GM12875 (cell line): ENCODE measurements at regions not wholly inside any gene's neighbourhood (a gene's known extent, or its start where the extent isn't known, plus 50 kb on each side); places are given as distances from the start of the nearest gene placed in this dataset.
"Not testable (repeated sequence)": the region's sequence is repeated elsewhere in the genome, so short reads cannot be mapped to it uniquely, and the experiment has no call there.

Experiments
- H3K4me3 ChIP-seq: one replicate; pipeline ENCODE4 v1.5.1; 2011; ENCODE audit warnings: low read depth, low read length, control low read depth
- CTCF ChIP-seq: IDR thresholded peaks from 2 replicates; pipeline ENCODE4 v1.5.1; 2011; ENCODE audit warnings: low read depth, mild to moderate bottlenecking, control low read depth, inconsistent platforms, low read length, moderate library complexity, borderline replicate concordance; ENCODE audit not compliant: insufficient read depth

GRCh38 chr16:29254676-29255495, 151.6 kb downstream of the NPIPB11 start:
- no peak for TF ChIP-seq CTCF
- no peak overlapping the region for H3K4me3 ChIP-seq

GRCh38 chr16:29253716-29254590, 152.6 kb downstream of the NPIPB11 start:
- not testable (repeated sequence) for H3K4me3 ChIP-seq

- H3K4me3 ChIP-seq, result not testable (repeated sequence)
Measured at GRCh38 chr16:29253066-29253590, 153.4 kb downstream of the NPIPB11 start.

- not testable (repeated sequence) for H3K4me3 ChIP-seq
Measured at GRCh38 chr16:29252311-29252710, 154.2 kb downstream of the NPIPB11 start.

GRCh38 chr16:29251571-29252011, 154.9 kb downstream of the NPIPB11 start:
- not testable (repeated sequence) for H3K4me3 ChIP-seq

- not testable (repeated sequence) for H3K4me3 ChIP-seq
Measured at GRCh38 chr16:29250923-29251434, 155.5 kb downstream of the NPIPB11 start.

GRCh38 chr16:29250469-29250868, 156.0 kb downstream of the NPIPB11 start:
- H3K4me3 ChIP-seq, result not testable (repeated sequence)

- not testable (repeated sequence) for H3K4me3 ChIP-seq
Measured at GRCh38 chr16:29248940-29249318, 157.6 kb downstream of the NPIPB11 start.

GRCh38 chr16:29248306-29248939, 158.1 kb downstream of the NPIPB11 start:
- H3K4me3 ChIP-seq, result not testable (repeated sequence)

GRCh38 chr16:29246091-29246490, 160.4 kb downstream of the NPIPB11 start:
- not testable (repeated sequence) for H3K4me3 ChIP-seq

GRCh38 chr16:29237971-29238370, 168.5 kb downstream of the NPIPB11 start:
- no peak for TF ChIP-seq CTCF
- no peak overlapping the region for H3K4me3 ChIP-seq

GRCh38 chr16:29237495-29237894, 169.0 kb downstream of the NPIPB11 start:
- H3K4me3 ChIP-seq, result not testable (repeated sequence)

- not testable (repeated sequence) for H3K4me3 ChIP-seq
Measured at GRCh38 chr16:29237023-29237422, 169.5 kb downstream of the NPIPB11 start.

- H3K4me3 ChIP-seq, result not testable (repeated sequence)
Measured at GRCh38 chr16:29235836-29236370, 170.6 kb downstream of the NPIPB11 start.

- H3K4me3 ChIP-seq, result not testable (repeated sequence)
Measured at GRCh38 chr16:29234536-29235275, 171.8 kb downstream of the NPIPB11 start.

GRCh38 chr16:29233705-29234404, 172.7 kb downstream of the NPIPB11 start:
- H3K4me3 ChIP-seq, result not testable (repeated sequence)
